CD4-positive, alpha-beta T cell treated with Interleukin-21 for 1 hour (primary cell): ENCODE measurements at regions not wholly inside any gene's neighbourhood (a gene's known extent, or its start where the extent isn't known, plus 50 kb on each side); places are given as distances from the start of the nearest gene placed in this dataset.
"Not testable (repeated sequence)": the region's sequence is repeated elsewhere in the genome, so short reads cannot be mapped to it uniquely, and the experiment has no call there.

ENCODE experiments used
- DNase-seq: peaks from one replicate; pipeline ENCODE4 v3.0.0-alpha.2; 2020

GRCh38 chr2:208686665-208687064, 280.1 kb downstream of the PTH2R start:
- no peak for DNase-seq

- DNase-seq: not testable (repeated sequence)
Observed at GRCh38 chr2:208687720-208688119, 281.1 kb downstream of the PTH2R start.

GRCh38 chr2:208698114-208698513, 291.5 kb downstream of the PTH2R start:
- no peak for DNase-seq

GRCh38 chr2:208708486-208708885, 301.9 kb downstream of the PTH2R start:
- no peak for DNase-seq

GRCh38 chr2:208711598-208711997, 305.0 kb downstream of the PTH2R start:
- no peak for DNase-seq

GRCh38 chr2:208713066-208713745, 306.6 kb downstream of the PTH2R start:
- DNase-seq: no peak

GRCh38 chr2:208718828-208719227, 312.2 kb downstream of the PTH2R start:
- no peak for DNase-seq

- no peak for DNase-seq
Observed at GRCh38 chr2:208722731-208723130, 316.1 kb downstream of the PTH2R start.

- DNase-seq: no peak
Observed at GRCh38 chr2:208725280-208725679, 318.7 kb downstream of the PTH2R start.

- no peak for DNase-seq
Observed at GRCh38 chr2:208726242-208726641, 319.6 kb downstream of the PTH2R start.

GRCh38 chr2:208751663-208752415, 345.2 kb downstream of the PTH2R start:
- not testable (repeated sequence) for DNase-seq

GRCh38 chr2:208757364-208757763, 350.8 kb downstream of the PTH2R start:
- DNase-seq: no peak

GRCh38 chr2:208773074-208773473, 366.5 kb downstream of the PTH2R start:
- DNase-seq: not testable (repeated sequence)

- DNase-seq: no peak
Observed at GRCh38 chr2:208781166-208781565, 374.6 kb downstream of the PTH2R start.

GRCh38 chr2:208782097-208782496, 375.5 kb downstream of the PTH2R start:
- DNase-seq: no peak

GRCh38 chr2:208783184-208783583, 376.6 kb downstream of the PTH2R start:
- no peak for DNase-seq

- DNase-seq: not testable (repeated sequence)
Observed at GRCh38 chr2:208784774-208785173, 378.2 kb downstream of the PTH2R start.

- DNase-seq: no peak
Observed at GRCh38 chr2:208791257-208791656, 384.7 kb downstream of the PTH2R start.

GRCh38 chr2:208792766-208793165, 386.2 kb downstream of the PTH2R start:
- no peak for DNase-seq

GRCh38 chr2:208793434-208793833, 386.8 kb downstream of the PTH2R start:
- DNase-seq: no peak

- DNase-seq: no peak
Observed at GRCh38 chr2:208794288-208794975, 387.8 kb downstream of the PTH2R start.

- no peak for DNase-seq
Observed at GRCh38 chr2:208798698-208799097, 392.1 kb downstream of the PTH2R start.

- DNase-seq: no peak
Observed at GRCh38 chr2:208799397-208799796, 392.8 kb downstream of the PTH2R start.

GRCh38 chr2:208800887-208801286, 394.3 kb downstream of the PTH2R start:
- DNase-seq: not testable (repeated sequence)
